ENCODE measurements at regions not wholly inside any gene's neighbourhood (a gene's known extent, or its start where the extent isn't known, plus 50 kb on each side); places are given as distances from the start of the nearest gene placed in this dataset.
"Not testable (repeated sequence)": the region's sequence is repeated elsewhere in the genome, so short reads cannot be mapped to it uniquely, and the experiment has no call there.

GRCh38 chr15:21112271-21113053 lies 246.3 kb upstream of the POTEB2 start:
- SMC1A ChIA-PET (ENCODE audit: uncharacterized antibody, unreplicated experiment); RAD21 ChIA-PET (ENCODE audit: unreplicated experiment); H3K27me3 ChIP-seq (replicated peaks in 1 of 2; ENCODE audit: control insufficient read depth in 2 of 2, insufficient read depth in 2 of 2, low read length in 1 of 2); H3K27ac ChIP-seq (ENCODE audit: control insufficient read depth, insufficient read depth); intact Hi-C loops (cut with micrococcal nuclease; ENCODE audit: unreplicated experiment); H3K79me2 ChIP-seq (ENCODE audit: control insufficient read depth, insufficient read depth, low read length); POLR2A ChIA-PET; H3K4me3 ChIP-seq; BruUV-seq (replicated peaks); H3K4me1 ChIP-seq (ENCODE audit: control insufficient read depth, insufficient read depth, low read length); H4K20me1 ChIP-seq (ENCODE audit: control insufficient read depth, insufficient read depth); H3K9me3 ChIP-seq (replicated peaks; ENCODE audit: control insufficient read depth, insufficient read depth, low read length); ATAC-seq; H3K4me2 ChIP-seq (ENCODE audit: control insufficient read depth, insufficient read depth); H2AFZ ChIP-seq (ENCODE audit: control insufficient read depth, low read depth, low read length); H3K36me3 ChIP-seq (ENCODE audit: control insufficient read depth in 2 of 2, insufficient read depth in 2 of 2, low read length in 1 of 2); H3K9ac ChIP-seq (ENCODE audit: control insufficient read depth, insufficient read depth, low read length); CTCF ChIA-PET; DNase-seq (ENCODE audit: low read depth, low spot score); in situ Hi-C loops (cut with MboI); FAIRE-seq: not testable (repeated sequence)
- 0% methylated on average over 1 of the region's 4 CpGs for WGBS (ENCODE audit: insufficient coverage, insufficient replicate concordance, low lambda C conversion rate, missing lambda C conversion rate)

DNA sequence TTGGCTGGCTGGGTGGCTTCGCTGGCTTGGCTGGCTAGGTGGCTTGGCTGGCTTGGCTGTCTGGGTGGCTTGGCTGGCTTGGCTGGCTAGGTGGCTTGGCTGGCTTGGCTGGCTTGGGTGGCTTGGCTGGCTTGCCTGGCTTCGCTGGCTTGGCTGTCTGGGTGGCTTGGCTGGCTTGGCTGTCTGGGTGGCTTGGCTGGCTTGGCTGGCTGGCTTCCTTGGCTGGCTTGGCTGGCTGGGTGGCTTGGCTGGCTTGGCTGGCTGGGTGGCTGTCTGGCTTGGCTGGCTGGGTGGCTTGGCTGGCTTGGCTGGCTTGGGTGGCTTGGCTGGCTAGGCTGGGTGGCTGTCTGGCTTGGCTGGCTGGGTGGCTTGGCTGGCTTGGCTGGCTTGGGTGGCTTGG lies 245.7 kb upstream of the POTEB2 start:
- H4K20me1 ChIP-seq (ENCODE audit: control insufficient read depth, insufficient read depth); H3K4me1 ChIP-seq (ENCODE audit: control insufficient read depth, insufficient read depth, low read length); SMC1A ChIA-PET (ENCODE audit: uncharacterized antibody, unreplicated experiment); H3K79me2 ChIP-seq (ENCODE audit: control insufficient read depth, insufficient read depth, low read length); H3K9me3 ChIP-seq (replicated peaks; ENCODE audit: control insufficient read depth, insufficient read depth, low read length); H3K4me2 ChIP-seq (ENCODE audit: control insufficient read depth, insufficient read depth); H3K9ac ChIP-seq (ENCODE audit: control insufficient read depth, insufficient read depth, low read length); in situ Hi-C loops (cut with MboI); intact Hi-C loops (cut with micrococcal nuclease; ENCODE audit: unreplicated experiment); H3K27me3 ChIP-seq (replicated peaks in 1 of 2; ENCODE audit: control insufficient read depth in 2 of 2, insufficient read depth in 2 of 2, low read length in 1 of 2); H3K27ac ChIP-seq (ENCODE audit: control insufficient read depth, insufficient read depth); RAD21 ChIA-PET (ENCODE audit: unreplicated experiment); H3K36me3 ChIP-seq (ENCODE audit: control insufficient read depth in 2 of 2, insufficient read depth in 2 of 2, low read length in 1 of 2); BruUV-seq (replicated peaks); FAIRE-seq; H3K4me3 ChIP-seq; ATAC-seq; POLR2A ChIA-PET; DNase-seq (ENCODE audit: low read depth, low spot score); CTCF ChIA-PET; H2AFZ ChIP-seq (ENCODE audit: control insufficient read depth, low read depth, low read length): not testable (repeated sequence)
- WGBS (ENCODE audit: insufficient coverage, insufficient replicate concordance, low lambda C conversion rate, missing lambda C conversion rate), result 15% methylated on average over 1 of the region's 2 CpGs

DNA sequence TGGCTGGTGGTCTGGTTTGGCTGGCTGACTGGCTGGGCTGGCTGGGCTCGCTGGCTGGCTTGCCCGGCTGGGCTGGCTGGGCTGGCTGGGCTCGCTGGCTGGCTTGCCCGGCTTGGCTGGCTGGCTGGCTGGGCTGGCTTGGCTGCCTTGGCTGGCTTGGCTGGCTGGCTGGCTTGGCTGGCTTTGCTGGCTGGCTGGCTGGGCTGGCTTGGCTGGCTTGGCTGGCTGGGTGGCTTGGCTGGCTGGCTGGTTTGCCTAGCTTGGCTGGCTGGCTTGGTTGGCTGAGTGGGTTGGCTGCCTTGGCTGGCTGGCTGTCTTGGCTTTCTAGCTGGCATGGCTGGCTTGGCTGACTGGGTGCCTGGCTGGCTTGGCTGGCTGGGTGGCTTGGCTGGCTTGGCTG lies 245.1 kb upstream of the POTEB2 start:
- in situ Hi-C loops (cut with MboI); H4K20me1 ChIP-seq (ENCODE audit: control insufficient read depth, insufficient read depth); CTCF ChIA-PET; BruUV-seq (replicated peaks); H3K4me1 ChIP-seq (ENCODE audit: control insufficient read depth, insufficient read depth, low read length); H3K36me3 ChIP-seq (ENCODE audit: control insufficient read depth in 2 of 2, insufficient read depth in 2 of 2, low read length in 1 of 2); H3K9me3 ChIP-seq (replicated peaks; ENCODE audit: control insufficient read depth, insufficient read depth, low read length); RAD21 ChIA-PET (ENCODE audit: unreplicated experiment); ATAC-seq; POLR2A ChIA-PET; H3K4me2 ChIP-seq (ENCODE audit: control insufficient read depth, insufficient read depth); intact Hi-C loops (cut with micrococcal nuclease; ENCODE audit: unreplicated experiment); SMC1A ChIA-PET (ENCODE audit: uncharacterized antibody, unreplicated experiment); FAIRE-seq; H3K27ac ChIP-seq (ENCODE audit: control insufficient read depth, insufficient read depth); H3K4me3 ChIP-seq; H2AFZ ChIP-seq (ENCODE audit: control insufficient read depth, low read depth, low read length); DNase-seq (ENCODE audit: low read depth, low spot score); H3K79me2 ChIP-seq (ENCODE audit: control insufficient read depth, insufficient read depth, low read length); H3K9ac ChIP-seq (ENCODE audit: control insufficient read depth, insufficient read depth, low read length); H3K27me3 ChIP-seq (replicated peaks in 1 of 2; ENCODE audit: control insufficient read depth in 2 of 2, insufficient read depth in 2 of 2, low read length in 1 of 2): not testable (repeated sequence)
- no CpG with 5 or more reads among the region's 4 CpGs for WGBS (ENCODE audit: insufficient coverage, insufficient replicate concordance, low lambda C conversion rate, missing lambda C conversion rate)

GRCh38 chr15:21110187-21110804 lies 244.2 kb upstream of the POTEB2 start:
- DNase-seq (ENCODE audit: low read depth, low spot score); H4K20me1 ChIP-seq (ENCODE audit: control insufficient read depth, insufficient read depth); intact Hi-C loops (cut with micrococcal nuclease; ENCODE audit: unreplicated experiment); H3K4me3 ChIP-seq; CTCF ChIA-PET; H3K9me3 ChIP-seq (replicated peaks; ENCODE audit: control insufficient read depth, insufficient read depth, low read length); H2AFZ ChIP-seq (ENCODE audit: control insufficient read depth, low read depth, low read length); H3K36me3 ChIP-seq (ENCODE audit: control insufficient read depth in 2 of 2, insufficient read depth in 2 of 2, low read length in 1 of 2); BruUV-seq (replicated peaks); in situ Hi-C loops (cut with MboI); H3K27ac ChIP-seq (ENCODE audit: control insufficient read depth, insufficient read depth); FAIRE-seq; H3K4me2 ChIP-seq (ENCODE audit: control insufficient read depth, insufficient read depth); POLR2A ChIA-PET; RAD21 ChIA-PET (ENCODE audit: unreplicated experiment); H3K79me2 ChIP-seq (ENCODE audit: control insufficient read depth, insufficient read depth, low read length); H3K4me1 ChIP-seq (ENCODE audit: control insufficient read depth, insufficient read depth, low read length); ATAC-seq; H3K27me3 ChIP-seq (replicated peaks in 1 of 2; ENCODE audit: control insufficient read depth in 2 of 2, insufficient read depth in 2 of 2, low read length in 1 of 2); H3K9ac ChIP-seq (ENCODE audit: control insufficient read depth, insufficient read depth, low read length); SMC1A ChIA-PET (ENCODE audit: uncharacterized antibody, unreplicated experiment): not testable (repeated sequence)
- 24% methylated on average over 4 of the region's 5 CpGs for WGBS (ENCODE audit: insufficient coverage, insufficient replicate concordance, low lambda C conversion rate, missing lambda C conversion rate)
